DOHH2 (cell line): ENCODE measurements at regions not wholly inside any gene's neighbourhood (a gene's known extent, or its start where the extent isn't known, plus 50 kb on each side); places are given as distances from the start of the nearest gene placed in this dataset.

Experiments used
- H3F3A ChIP-seq: fragments of 200-600 bp; sonication (generic), shearing (Covaris generic); 2 replicates; pipeline ENCODE4 v1.6.0; 2016; ENCODE audit warnings: antibody characterized with exemption, mild to moderate bottlenecking; ENCODE audit not compliant: control insufficient read depth, insufficient read depth
- H3K27ac ChIP-seq: fragments of 200-600 bp; sonication (generic); 2 replicates; pipeline ENCODE4 v1.5.1; 2014; ENCODE audit warnings: low read depth, mild to moderate bottlenecking, low read length, moderate library complexity
- H3K27me3 ChIP-seq: fragments of 200-600 bp; sonication (generic); 2 replicates; pipeline ENCODE4 v1.6.1; 2014; ENCODE audit warnings: mild to moderate bottlenecking, low read length, mixed read lengths; ENCODE audit not compliant: control insufficient read depth
- H3K36me3 ChIP-seq: fragments of 200-600 bp; sonication (generic); 2 replicates; pipeline ENCODE4 v1.6.1; 2014; ENCODE audit warnings: mild to moderate bottlenecking, low read length, moderate library complexity, mixed read lengths; ENCODE audit not compliant: control insufficient read depth
- H3K4me1 ChIP-seq: fragments of 200-600 bp; sonication (generic); 2 replicates; pipeline ENCODE4 v1.6.1; 2014; ENCODE audit warnings: mild to moderate bottlenecking, low read length, mixed read lengths; ENCODE audit not compliant: control insufficient read depth
- H3K4me2 ChIP-seq: fragments of 200-600 bp; sonication (generic); 2 replicates; pipeline ENCODE4 v1.6.0; 2014; ENCODE audit warnings: mild to moderate bottlenecking, low read length, moderate library complexity
- H3K4me3 ChIP-seq: fragments of 200-600 bp; sonication (generic); 2 replicates; pipeline ENCODE4 v1.5.1; 2014; ENCODE audit warnings: mild to moderate bottlenecking, low read length, mixed read lengths
- H3K79me2 ChIP-seq: fragments of 200-600 bp; sonication (generic); 2 replicates; pipeline ENCODE4 v1.6.1; 2014; ENCODE audit warnings: mild to moderate bottlenecking, low read length, mixed read lengths; ENCODE audit not compliant: control insufficient read depth
- H3K9me2 ChIP-seq: fragments of 200-600 bp; sonication (generic); replicated peaks from 2 replicates; pipeline ENCODE4 v1.6.1; 2014; ENCODE audit warnings: mild to moderate bottlenecking, low read length, mixed read lengths; ENCODE audit not compliant: control insufficient read depth
- H3K9me3 ChIP-seq: fragments of 200-600 bp; sonication (generic); 2 replicates; pipeline ENCODE4 v1.6.1; 2014; ENCODE audit warnings: antibody characterized with exemption, low read length, mixed read lengths; ENCODE audit not compliant: control insufficient read depth, insufficient read depth
- H4K20me1 ChIP-seq: fragments of 200-600 bp; sonication (generic); 2 replicates; pipeline ENCODE4 v1.6.0; 2014; ENCODE audit warnings: low read depth, mild to moderate bottlenecking, antibody characterized with exemption, low read length, moderate library complexity; ENCODE audit not compliant: control insufficient read depth, insufficient read depth
- CTCF ChIP-seq: fragments of 200-600 bp; sonication (generic); IDR thresholded peaks from one replicate; pipeline ENCODE4 v1.5.1; 2014; ENCODE audit warnings: antibody characterized with exemption, mild to moderate bottlenecking, low read depth, low read length; ENCODE audit not compliant: poor library complexity, severe bottlenecking
- EZH2phosphoT487 ChIP-seq: fragments of 200-600 bp; sonication (generic); IDR thresholded peaks from 2 replicates; pipeline ENCODE4 v1.6.1; 2017; ENCODE audit warnings: borderline replicate concordance, mild to moderate bottlenecking, antibody characterized with exemption, low read length, moderate library complexity, mixed read lengths

GRCh38 chr5:96043446-96043845, 81.8 kb upstream of the ELL2 start:
- Histone ChIP-seq H3K4me2 (no peak overlapping the region), H4K20me1 (no peaks in the 10 kb centered on the region), H3K36me3 (no peaks in the 10 kb centered on the region), H3F3A (no peaks in the 10 kb centered on the region), H3K27ac (no peak overlapping the region), H3K9me2 (no peaks in the 10 kb centered on the region), H3K9me3 (no peaks in the 10 kb centered on the region), H3K27me3 (no peaks in the 10 kb centered on the region), H3K4me3 (no peak overlapping the region), H3K79me2 (no peaks in the 10 kb centered on the region), H3K4me1 (no peaks in the 10 kb centered on the region)
- no peak for TF ChIP-seq EZH2phosphoT487
- TF ChIP-seq CTCF: no peak

GRCh38 chr5:96037128-96037527, 75.5 kb upstream of the ELL2 start:
- Histone ChIP-seq H3F3A (no peaks in the 10 kb centered on the region), H3K27me3 (no peaks in the 10 kb centered on the region), H3K27ac (no peak overlapping the region), H3K4me3 (no peak overlapping the region), H3K9me2 (no peaks in the 10 kb centered on the region), H3K36me3 (no peaks in the 10 kb centered on the region), H3K4me2 (no peak overlapping the region), H4K20me1 (no peaks in the 10 kb centered on the region), H3K9me3 (no peaks in the 10 kb centered on the region), H3K79me2 (no peaks in the 10 kb centered on the region), H3K4me1 (no peaks in the 10 kb centered on the region)
- TF ChIP-seq EZH2phosphoT487: no peak
- no peak for TF ChIP-seq CTCF

GRCh38 chr5:96036301-96036700, 74.7 kb upstream of the ELL2 start:
- Histone ChIP-seq H3K4me2 (no peak overlapping the region), H3K79me2 (no peaks in the 10 kb centered on the region), H3K36me3 (no peaks in the 10 kb centered on the region), H3K9me3 (no peaks in the 10 kb centered on the region), H3K27me3 (no peaks in the 10 kb centered on the region), H3K4me3 (no peak overlapping the region), H4K20me1 (no peaks in the 10 kb centered on the region), H3F3A (no peaks in the 10 kb centered on the region), H3K9me2 (no peaks in the 10 kb centered on the region), H3K4me1 (no peaks in the 10 kb centered on the region), H3K27ac (no peak overlapping the region)
- TF ChIP-seq CTCF (no peak), EZH2phosphoT487 (no peak)

- no peaks in the 10 kb centered on the region for H3K27me3 ChIP-seq
- H3K36me3 ChIP-seq: no peaks in the 10 kb centered on the region
- no peak overlapping the region for H3K4me2 ChIP-seq
- H3K4me1 ChIP-seq: no peaks in the 10 kb centered on the region
- H3K9me2 ChIP-seq: no peaks in the 10 kb centered on the region
- no peak for TF ChIP-seq CTCF
- no peak for TF ChIP-seq EZH2phosphoT487
- H3K27ac ChIP-seq: no peak overlapping the region
- no peaks in the 10 kb centered on the region for H4K20me1 ChIP-seq
- H3K79me2 ChIP-seq: no peaks in the 10 kb centered on the region
- H3F3A ChIP-seq: no peaks in the 10 kb centered on the region
- H3K4me3 ChIP-seq: no peak overlapping the region
- no peaks in the 10 kb centered on the region for H3K9me3 ChIP-seq
These were observed 74.1 kb upstream of the ELL2 start for GRCh38 chr5:96035796-96036195.
